ENCODE measurements at regions not wholly inside any gene's neighbourhood (a gene's known extent, or its start where the extent isn't known, plus 50 kb on each side); places are given as distances from the start of the nearest gene placed in this dataset.

DNA sequence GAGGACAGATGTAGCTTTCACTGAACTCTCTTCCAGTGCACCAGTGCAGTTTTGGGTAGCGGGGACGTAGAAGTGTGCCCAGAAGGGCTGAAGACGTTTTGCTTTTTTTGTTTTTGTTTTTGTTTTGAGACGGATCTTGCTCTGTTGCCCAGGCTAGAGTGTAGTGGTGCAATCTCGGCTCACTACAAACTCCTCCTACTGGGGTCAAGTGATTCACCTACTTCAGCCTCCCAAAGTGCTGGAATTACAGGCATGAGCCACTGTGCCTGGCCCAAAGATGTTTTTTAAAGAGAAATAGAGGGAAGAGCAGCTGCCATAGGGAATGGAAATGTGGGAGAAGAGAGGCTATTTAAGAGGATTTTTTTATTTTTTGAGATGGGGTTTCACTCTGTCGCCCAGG is 74.4 kb upstream of the ACSL1 start:
- TF ChIP-seq, protein P1, sequence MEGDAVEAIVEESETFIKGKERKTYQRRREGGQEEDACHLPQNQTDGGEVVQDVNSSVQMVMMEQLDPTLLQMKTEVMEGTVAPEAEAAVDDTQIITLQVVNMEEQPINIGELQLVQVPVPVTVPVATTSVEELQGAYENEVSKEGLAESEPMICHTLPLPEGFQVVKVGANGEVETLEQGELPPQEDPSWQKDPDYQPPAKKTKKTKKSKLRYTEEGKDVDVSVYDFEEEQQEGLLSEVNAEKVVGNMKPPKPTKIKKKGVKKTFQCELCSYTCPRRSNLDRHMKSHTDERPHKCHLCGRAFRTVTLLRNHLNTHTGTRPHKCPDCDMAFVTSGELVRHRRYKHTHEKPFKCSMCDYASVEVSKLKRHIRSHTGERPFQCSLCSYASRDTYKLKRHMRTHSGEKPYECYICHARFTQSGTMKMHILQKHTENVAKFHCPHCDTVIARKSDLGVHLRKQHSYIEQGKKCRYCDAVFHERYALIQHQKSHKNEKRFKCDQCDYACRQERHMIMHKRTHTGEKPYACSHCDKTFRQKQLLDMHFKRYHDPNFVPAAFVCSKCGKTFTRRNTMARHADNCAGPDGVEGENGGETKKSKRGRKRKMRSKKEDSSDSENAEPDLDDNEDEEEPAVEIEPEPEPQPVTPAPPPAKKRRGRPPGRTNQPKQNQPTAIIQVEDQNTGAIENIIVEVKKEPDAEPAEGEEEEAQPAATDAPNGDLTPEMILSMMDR (IDR thresholded peaks at IDR 0.05), result no peak
- TF ChIP-seq POLR2A (IDR thresholded peaks at IDR 0.05), result no peak
